Ishikawa (cell line): ENCODE measurements at regions not wholly inside any gene's neighbourhood (a gene's known extent, or its start where the extent isn't known, plus 50 kb on each side); places are given as distances from the start of the nearest gene placed in this dataset.

Experiments used
- CREB1 ChIP-seq: IDR thresholded peaks from 2 replicates; pipeline ENCODE4 v1.6.1; 2012; ENCODE audit warnings: low read depth
- EP300 ChIP-seq: IDR thresholded peaks from 2 replicates; pipeline ENCODE4 v1.6.1; 2012; ENCODE audit warnings: borderline replicate concordance
- FOXM1 ChIP-seq: IDR thresholded peaks from 2 replicates; pipeline ENCODE4 v1.6.1; 2012; ENCODE audit warnings: low read depth, borderline replicate concordance
- RAD21 ChIP-seq: IDR thresholded peaks from 2 replicates; pipeline ENCODE4 v1.6.1; 2012; ENCODE audit warnings: low read depth
- TAF1 ChIP-seq: IDR thresholded peaks from 2 replicates; pipeline ENCODE4 v1.6.1; 2012; ENCODE audit warnings: low read depth, mild to moderate bottlenecking
- TCF12 ChIP-seq: IDR thresholded peaks from 2 replicates; pipeline ENCODE4 v1.6.1; 2012; ENCODE audit warnings: low read depth
- TEAD4 ChIP-seq: IDR thresholded peaks from 2 replicates; pipeline ENCODE4 v1.6.1; 2012
- TF ChIP-seq, protein P1 (sequence below): IDR thresholded peaks from 2 replicates; pipeline ENCODE4 v1.6.1; 2012; ENCODE audit warnings: low read depth, mild to moderate bottlenecking

DNA sequence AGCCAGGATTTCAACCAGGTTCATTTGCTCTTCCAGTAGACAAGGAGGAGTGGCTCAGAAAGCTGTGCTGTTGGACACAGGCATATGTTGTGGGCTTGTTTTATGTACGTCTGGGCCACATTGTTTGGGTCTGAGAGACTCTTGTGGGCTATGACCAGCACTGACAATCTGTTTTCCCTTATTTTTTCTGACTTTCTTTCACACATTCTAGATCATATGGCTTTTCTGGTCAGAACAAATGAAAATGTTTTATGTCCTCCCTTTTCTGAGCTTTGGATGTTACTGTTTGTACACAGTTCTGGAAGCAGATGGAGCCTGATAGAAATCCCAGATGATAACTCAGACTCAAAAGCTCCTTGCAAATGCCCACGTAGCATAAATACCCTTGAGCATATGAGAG, 85.8 kb upstream of the RGMA start:
- TF ChIP-seq EP300, result no peak
- no peak for TF ChIP-seq TEAD4
- TF ChIP-seq FOXM1, result no peak
- no peak for TF ChIP-seq TCF12
- no peak for TF ChIP-seq CREB1
- no peak for TF ChIP-seq RAD21
- TF ChIP-seq, protein P1, sequence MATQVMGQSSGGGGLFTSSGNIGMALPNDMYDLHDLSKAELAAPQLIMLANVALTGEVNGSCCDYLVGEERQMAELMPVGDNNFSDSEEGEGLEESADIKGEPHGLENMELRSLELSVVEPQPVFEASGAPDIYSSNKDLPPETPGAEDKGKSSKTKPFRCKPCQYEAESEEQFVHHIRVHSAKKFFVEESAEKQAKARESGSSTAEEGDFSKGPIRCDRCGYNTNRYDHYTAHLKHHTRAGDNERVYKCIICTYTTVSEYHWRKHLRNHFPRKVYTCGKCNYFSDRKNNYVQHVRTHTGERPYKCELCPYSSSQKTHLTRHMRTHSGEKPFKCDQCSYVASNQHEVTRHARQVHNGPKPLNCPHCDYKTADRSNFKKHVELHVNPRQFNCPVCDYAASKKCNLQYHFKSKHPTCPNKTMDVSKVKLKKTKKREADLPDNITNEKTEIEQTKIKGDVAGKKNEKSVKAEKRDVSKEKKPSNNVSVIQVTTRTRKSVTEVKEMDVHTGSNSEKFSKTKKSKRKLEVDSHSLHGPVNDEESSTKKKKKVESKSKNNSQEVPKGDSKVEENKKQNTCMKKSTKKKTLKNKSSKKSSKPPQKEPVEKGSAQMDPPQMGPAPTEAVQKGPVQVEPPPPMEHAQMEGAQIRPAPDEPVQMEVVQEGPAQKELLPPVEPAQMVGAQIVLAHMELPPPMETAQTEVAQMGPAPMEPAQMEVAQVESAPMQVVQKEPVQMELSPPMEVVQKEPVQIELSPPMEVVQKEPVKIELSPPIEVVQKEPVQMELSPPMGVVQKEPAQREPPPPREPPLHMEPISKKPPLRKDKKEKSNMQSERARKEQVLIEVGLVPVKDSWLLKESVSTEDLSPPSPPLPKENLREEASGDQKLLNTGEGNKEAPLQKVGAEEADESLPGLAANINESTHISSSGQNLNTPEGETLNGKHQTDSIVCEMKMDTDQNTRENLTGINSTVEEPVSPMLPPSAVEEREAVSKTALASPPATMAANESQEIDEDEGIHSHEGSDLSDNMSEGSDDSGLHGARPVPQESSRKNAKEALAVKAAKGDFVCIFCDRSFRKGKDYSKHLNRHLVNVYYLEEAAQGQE, result no peak
- TF ChIP-seq TAF1, result no peak
